Muscle of leg (tissue), 3 donors: ENCODE measurements at regions not wholly inside any gene's neighbourhood (a gene's known extent, or its start where the extent isn't known, plus 50 kb on each side); places are given as distances from the start of the nearest gene placed in this dataset.
A peak's percentile ranks its signal among the peaks of the same experiment; 100 is the strongest.

Source experiments
- DNase-seq: peaks from one replicate; pipeline ENCODE4 v3.0.0; 2013
- H3K27ac ChIP-seq: one replicate; pipeline ENCODE4 v1.5.1; 2013; ENCODE audit warnings: mild to moderate bottlenecking, low read length, control low read depth
- H3K27me3 ChIP-seq: one replicate; pipeline ENCODE4 v1.6.1; 2013; ENCODE audit warnings: low read length; ENCODE audit not compliant: control insufficient read depth, insufficient read depth
- H3K36me3 ChIP-seq: one replicate; pipeline ENCODE4 v1.6.1; 2013; ENCODE audit warnings: low read length; ENCODE audit not compliant: control insufficient read depth, insufficient read depth
- H3K4me1 ChIP-seq: one replicate; pipeline ENCODE4 v1.6.1; 2013; ENCODE audit warnings: low read length; ENCODE audit not compliant: control insufficient read depth, insufficient read depth
- H3K4me3 ChIP-seq: one replicate; pipeline ENCODE4 v1.5.1; 2013; ENCODE audit warnings: low read length, control low read depth
- H3K9me3 ChIP-seq: replicated peaks from 2 replicates; pipeline ENCODE4 v1.6.1; 2013; ENCODE audit warnings: low read depth, low read length; ENCODE audit not compliant: control insufficient read depth
- WGBS: methylation state at CpG from one replicate; pipeline ENCODE4 v1.1.5; 2013; ENCODE audit warnings: missing lambda C conversion rate; ENCODE audit not compliant: insufficient coverage; 5-methylcytosine and 5-hydroxymethylcytosine counted together

GRCh38 chr11:79675081-79675480 lies 234.3 kb upstream of the TENM4 start:
- WGBS: no CpG with 5 or more reads among the region's 2 CpGs
- DNase-seq: no peak

DNA sequence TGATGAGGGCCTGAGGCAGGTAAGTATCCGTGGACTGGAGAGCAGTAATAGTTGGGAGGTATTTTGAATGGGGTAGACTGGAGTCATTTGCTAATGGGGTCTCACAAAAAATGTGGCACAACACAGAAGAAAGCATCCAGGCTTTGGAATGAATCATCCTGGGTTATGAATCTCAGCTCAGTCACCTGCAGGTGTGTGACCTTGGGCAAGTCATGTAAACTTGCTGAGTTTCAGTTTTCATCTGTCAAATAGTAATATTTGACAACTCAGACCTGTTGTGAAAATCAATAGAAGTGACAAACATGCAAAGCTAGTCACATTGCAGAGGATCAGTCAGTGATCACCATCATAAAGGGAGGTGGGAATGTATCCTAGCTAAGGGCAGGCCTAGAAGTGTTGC lies 232.0 kb upstream of the TENM4 start:
- no peak for DNase-seq
- no peaks in the 10 kb centered on the region for H3K4me1 ChIP-seq
- 100% methylated on average over 1 of the region's 1 CpG for WGBS
- no peak overlapping the region for H3K27ac ChIP-seq
- no peaks in the 10 kb centered on the region for H3K9me3 ChIP-seq
- H3K4me3 ChIP-seq: no peak overlapping the region
- no peaks in the 10 kb centered on the region for H3K27me3 ChIP-seq
- H3K36me3 ChIP-seq: no peaks in the 10 kb centered on the region

More at GRCh38 chr11:79675081-79675480, 234.3 kb upstream of the TENM4 start:
- Histone ChIP-seq H3K4me1 (no peaks in the 10 kb centered on the region), H3K27ac (no peak overlapping the region), H3K27me3 (no peaks in the 10 kb centered on the region), H3K36me3 (no peaks in the 10 kb centered on the region), H3K9me3 (no peaks in the 10 kb centered on the region), H3K4me3 (no peak overlapping the region)

DNA sequence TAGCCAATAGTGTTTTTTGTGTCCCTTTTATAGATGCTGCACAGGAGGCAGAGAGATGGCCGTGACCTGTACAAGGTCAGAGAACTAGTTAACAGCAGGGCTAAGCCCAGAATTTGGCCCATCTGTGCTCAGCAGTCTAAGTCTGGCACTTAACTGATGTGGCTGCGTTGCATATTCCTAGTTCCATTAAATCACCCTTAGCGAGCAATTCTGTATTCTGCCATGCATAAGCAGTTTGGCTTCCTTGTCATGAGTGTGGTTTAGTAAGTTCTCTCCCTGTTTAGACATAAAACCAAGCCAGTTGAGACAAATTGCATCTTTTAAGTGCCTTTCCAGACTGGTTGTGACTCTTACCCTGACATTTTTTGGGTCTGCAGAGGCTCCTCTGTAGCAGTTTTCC lies 230.6 kb upstream of the TENM4 start:
- Histone ChIP-seq H3K4me3 (no peak overlapping the region), H3K9me3 (no peaks in the 10 kb centered on the region), H3K27ac (no peak overlapping the region), H3K27me3 (no peaks in the 10 kb centered on the region), H3K36me3 (no peaks in the 10 kb centered on the region), H3K4me1 (no peaks in the 10 kb centered on the region)
- WGBS: 71% methylated on average over 1 of the region's 3 CpGs
- no peak for DNase-seq

DNA sequence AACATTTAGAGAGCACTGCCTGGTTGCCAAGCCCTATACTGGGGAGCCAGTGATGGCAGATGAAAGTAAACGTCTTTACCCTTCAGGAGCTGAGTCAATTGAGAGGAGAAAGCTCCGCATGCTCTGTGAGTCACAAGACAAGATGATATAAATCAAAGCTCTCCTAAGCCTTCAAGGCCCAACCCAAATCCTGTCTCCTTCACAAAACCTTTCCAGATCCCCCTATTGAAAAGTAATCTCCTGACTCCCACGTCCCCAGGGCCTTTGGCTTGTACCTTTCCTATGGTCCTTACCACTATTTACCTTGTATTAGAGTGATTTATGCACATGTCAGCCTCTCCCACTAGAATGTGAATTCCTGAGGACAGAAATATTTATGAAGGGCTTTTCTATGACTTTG lies 230.1 kb upstream of the TENM4 start:
- H3K4me1 ChIP-seq: no peaks in the 10 kb centered on the region
- no peak for DNase-seq
- H3K4me3 ChIP-seq: no peak overlapping the region
- H3K27me3 ChIP-seq: no peaks in the 10 kb centered on the region
- H3K27ac ChIP-seq: no peak overlapping the region
- H3K36me3 ChIP-seq: no peaks in the 10 kb centered on the region
- H3K9me3 ChIP-seq: no peaks in the 10 kb centered on the region
- WGBS: 67% methylated on average over 1 of the region's 3 CpGs

- peak; percentile 12 for DNase-seq
- no peaks in the 10 kb centered on the region for H3K36me3 ChIP-seq
- WGBS: 47% methylated on average over 3 of the region's 4 CpGs
- H3K9me3 ChIP-seq: no peaks in the 10 kb centered on the region
- no peak overlapping the region for H3K4me3 ChIP-seq
- no peaks in the 10 kb centered on the region for H3K4me1 ChIP-seq
- no peak overlapping the region for H3K27ac ChIP-seq
- no peaks in the 10 kb centered on the region for H3K27me3 ChIP-seq
These were observed 227.7 kb upstream of the TENM4 start for GRCh38 chr11:79668575-79668974.

GRCh38 chr11:79667380-79667779 lies 226.6 kb upstream of the TENM4 start:
- no peak for DNase-seq
- no peak overlapping the region for H3K27ac ChIP-seq

DNA sequence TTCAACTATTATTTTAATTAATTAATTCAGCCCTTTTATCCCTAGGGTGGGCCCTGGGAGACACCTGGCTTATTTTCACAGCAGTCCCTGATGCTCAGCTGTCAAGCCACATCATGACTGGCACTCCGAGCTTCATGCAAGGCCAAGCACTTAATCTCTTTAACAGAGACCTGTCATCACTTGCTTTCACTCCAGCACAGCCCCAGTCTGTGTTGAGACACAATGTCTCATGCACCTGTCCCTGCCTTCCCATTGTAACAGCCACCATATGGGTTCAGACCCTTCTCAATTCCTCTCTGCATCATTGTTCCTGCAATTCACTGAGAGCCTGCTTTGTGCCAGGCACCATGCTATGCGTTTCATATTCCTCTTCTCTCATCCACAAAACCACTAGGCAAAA lies 222.2 kb upstream of the TENM4 start:
- Histone ChIP-seq H3K27me3 (no peaks in the 10 kb centered on the region), H3K9me3 (no peaks in the 10 kb centered on the region), H3K27ac (no peak overlapping the region), H3K4me1 (no peaks in the 10 kb centered on the region), H3K4me3 (no peak overlapping the region), H3K36me3 (no peaks in the 10 kb centered on the region)
- DNase-seq: no peak
- 58% methylated on average over 1 of the region's 2 CpGs for WGBS

More at GRCh38 chr11:79667380-79667779, 226.6 kb upstream of the TENM4 start:
- H3K36me3 ChIP-seq: no peaks in the 10 kb centered on the region
- no peaks in the 10 kb centered on the region for H3K27me3 ChIP-seq
- WGBS: 42% methylated on average over 2 of the region's 4 CpGs
- H3K4me1 ChIP-seq: no peaks in the 10 kb centered on the region
- no peak overlapping the region for H3K4me3 ChIP-seq
- H3K9me3 ChIP-seq: no peaks in the 10 kb centered on the region

DNA sequence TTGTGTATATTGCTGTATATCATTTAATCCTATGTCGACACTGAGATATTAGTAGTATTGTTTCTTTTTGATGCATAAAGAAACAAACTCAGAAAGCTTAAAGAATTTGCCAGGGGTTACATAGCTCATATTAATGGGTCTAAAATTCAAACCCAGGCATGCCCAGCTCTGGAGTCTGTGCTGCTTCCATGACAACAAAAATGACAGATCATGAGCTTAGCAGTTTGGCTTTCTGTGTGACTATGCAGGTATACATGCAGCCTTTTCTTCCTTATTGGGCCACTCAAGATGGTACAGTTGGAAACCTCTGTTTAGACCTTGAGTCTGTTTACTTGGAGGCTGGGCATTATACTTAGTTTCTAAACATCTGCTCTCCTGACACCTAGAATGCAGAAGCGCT lies 220.5 kb upstream of the TENM4 start:
- no peak overlapping the region for H3K27ac ChIP-seq
- no peaks in the 10 kb centered on the region for H3K27me3 ChIP-seq
- H3K9me3 ChIP-seq: no peaks in the 10 kb centered on the region
- no peak overlapping the region for H3K4me3 ChIP-seq
- H3K4me1 ChIP-seq: no peaks in the 10 kb centered on the region
- WGBS: no CpG with 5 or more reads among the region's 2 CpGs
- no peak for DNase-seq
- H3K36me3 ChIP-seq: no peaks in the 10 kb centered on the region

DNA sequence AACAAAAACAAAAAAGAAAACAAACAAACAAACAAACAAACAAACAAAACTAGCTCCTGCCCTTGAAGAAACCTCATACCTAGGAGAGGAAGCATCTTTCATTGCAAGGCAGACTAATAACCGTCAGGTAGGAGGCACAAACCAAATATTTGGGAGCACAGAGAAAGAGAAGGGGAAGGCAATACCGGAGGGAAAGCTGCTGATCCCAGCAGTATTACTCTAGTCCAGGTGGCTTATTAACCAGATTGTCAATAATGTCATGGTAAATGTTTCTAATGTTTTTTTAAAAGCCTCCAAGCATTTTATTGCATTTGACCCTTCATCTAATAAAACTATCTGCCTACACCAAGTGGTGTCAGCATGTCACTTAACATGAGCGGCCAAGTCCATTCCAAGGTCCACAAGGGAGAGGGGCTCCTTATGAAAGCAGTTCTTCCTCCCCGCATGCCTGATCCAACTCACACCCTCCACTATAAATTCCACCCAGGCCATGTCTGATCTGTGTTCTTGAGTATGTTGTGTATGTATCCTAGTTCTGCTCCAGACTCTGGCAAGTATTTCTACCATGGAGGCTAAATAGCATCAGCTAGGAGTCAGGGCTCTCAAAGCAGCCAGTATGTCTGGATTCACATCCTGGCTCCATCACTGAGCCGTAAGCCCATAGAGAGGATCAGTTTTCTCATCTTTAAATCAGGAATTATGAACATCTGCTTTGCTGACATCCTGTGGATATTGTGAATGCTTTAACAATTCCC lies 208.1 kb upstream of the TENM4 start:
- peak; percentile 83 for DNase-seq
- no CpG with 5 or more reads among the region's 5 CpGs for WGBS
- no peaks in the 10 kb centered on the region for H3K4me1 ChIP-seq
- H3K9me3 ChIP-seq: no peaks in the 10 kb centered on the region
- no peak overlapping the region for H3K27ac ChIP-seq
- no peaks in the 10 kb centered on the region for H3K27me3 ChIP-seq
- no peak overlapping the region for H3K4me3 ChIP-seq
- no peaks in the 10 kb centered on the region for H3K36me3 ChIP-seq

GRCh38 chr11:79637219-79637618 lies 196.4 kb upstream of the TENM4 start:
- Histone ChIP-seq H3K4me1 (no peaks in the 10 kb centered on the region), H3K4me3 (no peak overlapping the region), H3K27ac (no peak overlapping the region), H3K27me3 (no peaks in the 10 kb centered on the region), H3K9me3 (no peaks in the 10 kb centered on the region), H3K36me3 (no peaks in the 10 kb centered on the region)
- DNase-seq: no peak
- WGBS: 91% methylated on average over 4 of the region's 6 CpGs

DNA sequence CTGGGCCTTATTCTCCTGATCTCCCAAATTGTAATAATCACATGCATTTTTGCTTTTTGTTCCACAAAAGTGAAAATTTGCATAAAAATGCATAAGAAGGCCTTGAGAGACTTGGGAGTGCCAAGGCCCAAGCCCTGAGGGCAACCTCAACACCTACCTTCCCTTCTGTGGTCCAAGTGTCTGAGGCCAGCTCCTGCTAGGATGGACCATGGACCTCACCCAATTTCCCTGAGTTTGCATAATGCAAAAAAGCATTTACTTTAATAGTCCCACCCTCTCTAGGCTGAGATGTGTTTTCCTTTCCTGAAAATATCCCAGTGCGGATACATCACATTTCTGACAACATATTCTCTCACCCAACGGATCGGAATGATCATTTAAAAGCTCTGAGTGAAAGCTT lies 194.1 kb upstream of the TENM4 start:
- H3K27me3 ChIP-seq: no peaks in the 10 kb centered on the region
- H3K36me3 ChIP-seq: no peaks in the 10 kb centered on the region
- WGBS: 100% methylated on average over 2 of the region's 3 CpGs
- no peak overlapping the region for H3K4me3 ChIP-seq
- H3K4me1 ChIP-seq: no peaks in the 10 kb centered on the region
- DNase-seq: no peak
- no peak overlapping the region for H3K27ac ChIP-seq
- no peaks in the 10 kb centered on the region for H3K9me3 ChIP-seq
